Osteocyte (in vitro differentiated cells): ENCODE measurements at regions not wholly inside any gene's neighbourhood (a gene's known extent, or its start where the extent isn't known, plus 50 kb on each side); places are given as distances from the start of the nearest gene placed in this dataset.

ENCODE experiments used
- DNase-seq: peaks from one replicate; pipeline ENCODE4 v3.0.0; 2021; ENCODE audit warnings: mixed read lengths; ENCODE audit not compliant: unreplicated experiment; ENCODE audit errors: extremely low spot score
- H3K27ac Mint-ChIP-seq: one replicate; pipeline ENCODE4 v1.8.0; 2021; ENCODE audit warnings: mild to moderate bottlenecking, mixed read lengths; ENCODE audit not compliant: unreplicated experiment
- H3K27me3 Mint-ChIP-seq: one replicate; pipeline ENCODE4 v1.8.0; 2021; ENCODE audit warnings: mixed read lengths; ENCODE audit not compliant: unreplicated experiment
- H3K36me3 Mint-ChIP-seq: one replicate; pipeline ENCODE4 v1.8.0; 2021; ENCODE audit warnings: mixed read lengths; ENCODE audit not compliant: unreplicated experiment
- H3K4me1 Mint-ChIP-seq: one replicate; pipeline ENCODE4 v1.8.0; 2021; ENCODE audit warnings: mixed read lengths; ENCODE audit not compliant: unreplicated experiment
- H3K4me3 Mint-ChIP-seq: one replicate; pipeline ENCODE4 v1.8.0; 2021; ENCODE audit warnings: mild to moderate bottlenecking, moderate library complexity, mixed read lengths; ENCODE audit not compliant: unreplicated experiment
- H3K9me3 Mint-ChIP-seq: one replicate; pipeline ENCODE4 v1.8.0; 2021; ENCODE audit warnings: mixed read lengths; ENCODE audit not compliant: unreplicated experiment
- CTCF ChIP-seq: fragments of 200-600 bp; sonication (generic); IDR thresholded peaks from 2 replicates; pipeline ENCODE4 v1.5.0; 2021; ENCODE audit warnings: antibody characterized with exemption, mild to moderate bottlenecking, moderate library complexity

GRCh38 chr12:104814944-104815343 is 143.1 kb downstream of the SLC41A2 start:
- TF ChIP-seq CTCF, result no peak
- H3K27ac Mint-ChIP-seq, result no peak overlapping the region
- no peaks in the 10 kb centered on the region for H3K9me3 Mint-ChIP-seq
- no peaks in the 10 kb centered on the region for H3K27me3 Mint-ChIP-seq
- H3K4me1 Mint-ChIP-seq, result no peaks in the 10 kb centered on the region
- H3K4me3 Mint-ChIP-seq, result no peak overlapping the region
- DNase-seq, result no peak
- H3K36me3 Mint-ChIP-seq, result peaks cover 6% of the 10 kb centered on the region
